HFFc6 (cell line): ENCODE measurements at regions not wholly inside any gene's neighbourhood (a gene's known extent, or its start where the extent isn't known, plus 50 kb on each side); places are given as distances from the start of the nearest gene placed in this dataset.

Experiments
- DNase-seq: peaks from one replicate; pipeline ENCODE4 v3.0.0-alpha.2; 2018
- H3K27ac Mint-ChIP-seq: 2 replicates; pipeline ENCODE4 v1.8.0; 2020; ENCODE audit warnings: mild to moderate bottlenecking, mixed read lengths
- H3K27me3 Mint-ChIP-seq: 2 replicates; pipeline ENCODE4 v1.8.0; 2021; ENCODE audit warnings: mild to moderate bottlenecking, moderate library complexity, mixed read lengths; ENCODE audit not compliant: insufficient read depth
- H3K36me3 Mint-ChIP-seq: 2 replicates; pipeline ENCODE4 v1.8.0; 2021; ENCODE audit warnings: low read depth, mixed read lengths
- H3K4me1 Mint-ChIP-seq: 2 replicates; pipeline ENCODE4 v1.8.0; 2020; ENCODE audit warnings: low read depth, mixed read lengths
- H3K4me3 Mint-ChIP-seq: 2 replicates; pipeline ENCODE4 v1.8.0; 2020; ENCODE audit warnings: mild to moderate bottlenecking, moderate library complexity, mixed read lengths
- H3K9me3 Mint-ChIP-seq: 2 replicates; pipeline ENCODE4 v1.8.0; 2020; ENCODE audit warnings: mild to moderate bottlenecking, mixed read lengths
- TF ChIP-seq, protein P1 (sequence below): fragments of 200-600 bp; sonication (generic); IDR thresholded peaks from 2 replicates; pipeline ENCODE4 v1.5.0; 2021; ENCODE audit warnings: antibody characterized with exemption, mild to moderate bottlenecking

GRCh38 chr2:123209202-123209601, 815.9 kb upstream of the CNTNAP5 start:
- TF ChIP-seq, protein P1, sequence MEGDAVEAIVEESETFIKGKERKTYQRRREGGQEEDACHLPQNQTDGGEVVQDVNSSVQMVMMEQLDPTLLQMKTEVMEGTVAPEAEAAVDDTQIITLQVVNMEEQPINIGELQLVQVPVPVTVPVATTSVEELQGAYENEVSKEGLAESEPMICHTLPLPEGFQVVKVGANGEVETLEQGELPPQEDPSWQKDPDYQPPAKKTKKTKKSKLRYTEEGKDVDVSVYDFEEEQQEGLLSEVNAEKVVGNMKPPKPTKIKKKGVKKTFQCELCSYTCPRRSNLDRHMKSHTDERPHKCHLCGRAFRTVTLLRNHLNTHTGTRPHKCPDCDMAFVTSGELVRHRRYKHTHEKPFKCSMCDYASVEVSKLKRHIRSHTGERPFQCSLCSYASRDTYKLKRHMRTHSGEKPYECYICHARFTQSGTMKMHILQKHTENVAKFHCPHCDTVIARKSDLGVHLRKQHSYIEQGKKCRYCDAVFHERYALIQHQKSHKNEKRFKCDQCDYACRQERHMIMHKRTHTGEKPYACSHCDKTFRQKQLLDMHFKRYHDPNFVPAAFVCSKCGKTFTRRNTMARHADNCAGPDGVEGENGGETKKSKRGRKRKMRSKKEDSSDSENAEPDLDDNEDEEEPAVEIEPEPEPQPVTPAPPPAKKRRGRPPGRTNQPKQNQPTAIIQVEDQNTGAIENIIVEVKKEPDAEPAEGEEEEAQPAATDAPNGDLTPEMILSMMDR: no peak
- H3K27me3 Mint-ChIP-seq: no peaks in the 10 kb centered on the region
- no peaks in the 10 kb centered on the region for H3K36me3 Mint-ChIP-seq
- no peak overlapping the region for H3K4me3 Mint-ChIP-seq
- H3K27ac Mint-ChIP-seq: no peak overlapping the region
- DNase-seq: no peak
- H3K4me1 Mint-ChIP-seq: no peaks in the 10 kb centered on the region
- peaks cover 14% of the 10 kb centered on the region for H3K9me3 Mint-ChIP-seq

DNA sequence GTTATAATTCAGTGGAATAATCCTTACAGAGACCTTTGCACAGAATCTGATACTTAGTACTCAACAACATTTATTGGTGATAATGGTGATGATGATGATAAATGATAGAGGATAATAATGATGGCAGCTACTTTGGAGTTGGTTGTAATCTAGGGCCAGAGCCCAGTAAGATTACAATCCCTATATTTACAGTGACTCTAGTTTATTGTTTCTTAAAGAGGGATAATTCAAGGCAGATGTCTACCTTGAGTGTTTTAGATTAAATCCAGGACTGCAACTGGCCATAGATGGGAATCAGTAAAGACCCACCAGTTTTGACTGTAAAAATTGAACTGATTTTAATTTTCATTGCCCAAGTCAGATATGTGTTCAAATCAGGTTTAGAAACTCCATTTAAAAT, 813.9 kb upstream of the CNTNAP5 start:
- TF ChIP-seq, protein P1: no peak
- peaks cover 19% of the 10 kb centered on the region for H3K9me3 Mint-ChIP-seq
- H3K27me3 Mint-ChIP-seq: no peaks in the 10 kb centered on the region
- DNase-seq: no peak
- H3K27ac Mint-ChIP-seq: no peak overlapping the region
- no peaks in the 10 kb centered on the region for H3K36me3 Mint-ChIP-seq
- no peak overlapping the region for H3K4me3 Mint-ChIP-seq
- H3K4me1 Mint-ChIP-seq: no peaks in the 10 kb centered on the region

- no peak overlapping the region for H3K4me3 Mint-ChIP-seq
- no peaks in the 10 kb centered on the region for H3K4me1 Mint-ChIP-seq
- H3K9me3 Mint-ChIP-seq: peaks cover 28% of the 10 kb centered on the region
- H3K27ac Mint-ChIP-seq: no peak overlapping the region
- H3K27me3 Mint-ChIP-seq: no peaks in the 10 kb centered on the region
- DNase-seq: no peak
- no peaks in the 10 kb centered on the region; the same call in 1 of the 2 replicates for H3K36me3 Mint-ChIP-seq
- TF ChIP-seq, protein P1: no peak
These were observed 779.9 kb upstream of the CNTNAP5 start for GRCh38 chr2:123245156-123245555.

DNA sequence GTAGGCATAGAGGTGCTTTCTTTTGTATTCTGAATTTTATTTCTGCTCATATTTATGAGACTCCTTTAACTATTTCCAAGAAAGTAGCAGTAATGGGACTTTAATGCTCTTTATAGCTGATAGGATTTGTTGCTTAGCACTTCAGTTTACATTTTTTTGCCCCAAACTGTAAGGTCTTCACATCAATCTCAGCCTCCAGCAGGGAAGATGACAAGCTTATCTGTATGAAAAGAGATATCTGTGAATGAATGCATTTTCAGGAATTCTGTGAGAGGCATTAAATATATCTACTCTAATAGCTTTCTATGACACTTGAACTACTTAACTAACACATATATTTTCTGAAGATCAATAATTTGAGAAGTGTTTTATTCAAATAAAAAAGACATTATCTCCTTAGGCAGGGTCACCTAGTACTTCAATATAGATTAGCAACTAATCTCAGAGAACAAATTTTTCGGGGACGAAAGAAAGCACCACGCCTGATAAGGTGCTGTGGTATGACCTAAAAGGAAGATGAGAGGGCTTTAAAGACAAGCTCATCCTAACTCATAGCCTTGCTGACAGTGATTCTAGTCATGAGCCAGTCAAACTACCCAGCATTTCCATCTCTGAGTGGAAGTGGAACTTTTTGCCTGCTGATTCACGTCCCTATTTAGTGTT, 766.1 kb upstream of the CNTNAP5 start:
- Mint-ChIP-seq H3K27me3 (no peaks in the 10 kb centered on the region), H3K4me1 (no peaks in the 10 kb centered on the region), H3K36me3 (no peaks in the 10 kb centered on the region), H3K27ac (no peak overlapping the region), H3K9me3 (peaks cover 16% of the 10 kb centered on the region), H3K4me3 (no peak overlapping the region)
- TF ChIP-seq, protein P1: no peak
- DNase-seq: no peak

DNA sequence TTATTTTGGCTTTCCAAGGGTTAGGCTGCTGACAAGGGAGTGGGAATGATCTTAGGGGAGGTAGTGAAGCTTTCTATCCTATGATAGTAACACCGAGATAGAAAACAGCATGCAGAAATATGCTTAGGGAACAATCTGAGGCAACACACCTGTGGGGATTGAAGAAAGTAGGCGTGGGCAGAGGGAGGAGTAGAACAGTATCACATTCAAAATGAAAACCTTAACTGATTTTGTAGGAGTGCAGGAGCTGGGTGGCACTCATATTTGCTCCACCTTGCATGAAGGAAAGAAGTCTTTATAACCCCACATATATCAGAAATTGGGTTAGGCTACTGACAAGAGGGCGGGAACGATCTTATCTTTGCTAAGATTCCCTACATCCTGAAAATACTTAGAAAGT, 762.2 kb upstream of the CNTNAP5 start:
- H3K36me3 Mint-ChIP-seq: no peaks in the 10 kb centered on the region
- TF ChIP-seq, protein P1: no peak
- no peak for DNase-seq
- no peak overlapping the region for H3K27ac Mint-ChIP-seq
- no peak overlapping the region for H3K4me3 Mint-ChIP-seq
- H3K27me3 Mint-ChIP-seq: no peaks in the 10 kb centered on the region
- H3K9me3 Mint-ChIP-seq: peaks cover 25% of the 10 kb centered on the region
- no peaks in the 10 kb centered on the region for H3K4me1 Mint-ChIP-seq

GRCh38 chr2:123283431-123283830, 741.7 kb upstream of the CNTNAP5 start:
- Mint-ChIP-seq H3K27ac (no peak overlapping the region), H3K9me3 (peaks cover 40% of the 10 kb centered on the region), H3K36me3 (no peaks in the 10 kb centered on the region), H3K27me3 (no peaks in the 10 kb centered on the region), H3K4me1 (no peaks in the 10 kb centered on the region), H3K4me3 (no peak overlapping the region)
- DNase-seq: no peak
- TF ChIP-seq, protein P1: no peak
